HG02642 (cell line): ENCODE measurements at regions not wholly inside any gene's neighbourhood (a gene's known extent, or its start where the extent isn't known, plus 50 kb on each side); places are given as distances from the start of the nearest gene placed in this dataset.

Experiments
- ATAC-seq: cut with Tn5 transposase; IDR thresholded peaks from one replicate; pipeline ENCODE4 v1.9.1; 2021; ENCODE audit warnings: mild to moderate bottlenecking; ENCODE audit not compliant: unreplicated experiment, poor library complexity

GRCh38 chr3:159559771-159560170, 428.9 kb upstream of the IL12A start:
- ATAC-seq, result no peak

GRCh38 chr3:159560214-159560979, 428.2 kb upstream of the IL12A start:
- no peak for ATAC-seq

- no peak for ATAC-seq
Measured at GRCh38 chr3:159565313-159565712, 423.3 kb upstream of the IL12A start.

- ATAC-seq, result no peak
Measured at GRCh38 chr3:159583662-159584061, 405.0 kb upstream of the IL12A start.

- no peak for ATAC-seq
Measured at GRCh38 chr3:159584421-159584820, 404.2 kb upstream of the IL12A start.

GRCh38 chr3:159586571-159587202, 401.9 kb upstream of the IL12A start:
- ATAC-seq, result no peak

GRCh38 chr3:159593927-159594605, 394.6 kb upstream of the IL12A start:
- ATAC-seq, result no peak

GRCh38 chr3:159600291-159600690, 388.3 kb upstream of the IL12A start:
- no peak for ATAC-seq

- ATAC-seq, result no peak
Measured at GRCh38 chr3:159604151-159604581, 384.5 kb upstream of the IL12A start.

- ATAC-seq, result no peak
Measured at GRCh38 chr3:159605101-159605500, 383.5 kb upstream of the IL12A start.

GRCh38 chr3:159605776-159606175, 382.9 kb upstream of the IL12A start:
- no peak for ATAC-seq

GRCh38 chr3:159607856-159608255, 380.8 kb upstream of the IL12A start:
- no peak for ATAC-seq

- no peak for ATAC-seq
Measured at GRCh38 chr3:159608311-159608710, 380.3 kb upstream of the IL12A start.

GRCh38 chr3:159609625-159610024, 379.0 kb upstream of the IL12A start:
- no peak for ATAC-seq

GRCh38 chr3:159616234-159616825, 372.3 kb upstream of the IL12A start:
- no peak for ATAC-seq

- ATAC-seq, result no peak
Measured at GRCh38 chr3:159619341-159619885, 369.2 kb upstream of the IL12A start.

- no peak for ATAC-seq
Measured at GRCh38 chr3:159620281-159620680, 368.4 kb upstream of the IL12A start.

- ATAC-seq, result no peak
Measured at GRCh38 chr3:159620873-159621272, 367.8 kb upstream of the IL12A start.

- ATAC-seq, result no peak
Measured at GRCh38 chr3:159624616-159625015, 364.0 kb upstream of the IL12A start.

- ATAC-seq, result no peak
Measured at GRCh38 chr3:159625594-159625993, 363.0 kb upstream of the IL12A start.

- ATAC-seq, result no peak
Measured at GRCh38 chr3:159626598-159626997, 362.0 kb upstream of the IL12A start.
